ENCODE measurements at regions not wholly inside any gene's neighbourhood (a gene's known extent, or its start where the extent isn't known, plus 50 kb on each side); places are given as distances from the start of the nearest gene placed in this dataset.

GRCh38 chr3:120506828-120507774 is 56.3 kb upstream of the FSTL1 start:
- peaks cover 17% of the 10 kb centered on the region for H3K4me1 ChIP-seq (ENCODE audit: control insufficient read depth, extremely low read depth, insufficient read depth, low read length)
- DNase-seq (ENCODE audit: low read depth, low spot score) (peak; percentile 74), FAIRE-seq (peak; percentile 59)
- peak overlapping the region; percentile 74 for H3K4me2 ChIP-seq (ENCODE audit: insufficient read depth, low read length)
- no peak overlapping the region for H3K9ac ChIP-seq (replicated peaks; ENCODE audit: extremely low read depth, insufficient read depth, low read length)
- peak; percentile 60 for TF ChIP-seq FOS (IDR thresholded peaks at IDR 0.05; ENCODE audit: borderline replicate concordance, insufficient read depth, low read length)
- peak; percentile 71 to 74 for TF ChIP-seq CTCF (IDR thresholded peaks at IDR 0.05; ENCODE audit: extremely low read depth in 1 of 2, insufficient read depth in 1 of 2, low read depth in 1 of 2, low read length in 2 of 2)
- no peak for TF ChIP-seq POLR2AphosphoS5 (IDR thresholded peaks at IDR 0.05; ENCODE audit: insufficient read depth, low read depth, low read length)
- no peak for TF ChIP-seq MYC (IDR thresholded peaks at IDR 0.05; ENCODE audit: low read depth, low read length)
- peak; percentile 19 for TF ChIP-seq GATA2 (IDR thresholded peaks at IDR 0.05; ENCODE audit: insufficient read depth, insufficient read length, low read depth, low read length)
- CTCF ChIA-PET: interaction anchor here (0.9 to 1.6 kb wide), 18 partner anchors 9 to 256 kb away, joined by 3 to 40 read pairs (median 6); partner anchors contain the start of gene FSTL1
- H3K9me3 ChIP-seq (replicated peaks; ENCODE audit: control insufficient read depth, insufficient read depth, low read length): no peaks in the 10 kb centered on the region
- no peaks in the 10 kb centered on the region for H4K20me1 ChIP-seq (replicated peaks; ENCODE audit: control insufficient read depth, extremely low read depth, insufficient read depth, low read length)
- dilution Hi-C loops (cut with MboI; ENCODE audit: extremely low pct_ligation_motif_present, low sequenced_read_pairs) (no loop called here), intact Hi-C loops (cut with micrococcal nuclease) (loop anchor here (1.0 to 2.0 kb wide), 8 partner anchors 52 to 286 kb away; partner anchors contain the start of gene LRRC58)
- H2AFZ ChIP-seq (ENCODE audit: low read depth, low read length): peak overlapping the region; percentile 84
- no peaks in the 10 kb centered on the region for H3K27me3 ChIP-seq (ENCODE audit: control insufficient read depth in 2 of 2, insufficient read depth in 2 of 2, low read length in 2 of 2)
- no peak overlapping the region for H3K4me3 ChIP-seq (replicated peaks in 1 of 3; ENCODE audit: insufficient read depth in 1 of 3, low read depth in 1 of 3, low read length in 3 of 3)
- TSS peak; percentile 65 for BruUV-seq (replicated peaks)
- no peaks in the 10 kb centered on the region for H3K36me3 ChIP-seq (ENCODE audit: control insufficient read depth in 2 of 2, extremely low read depth in 1 of 2, insufficient read depth in 2 of 2, low read length in 2 of 2)
- H3K79me2 ChIP-seq (ENCODE audit: control insufficient read depth, insufficient read depth, low read length): no peaks in the 10 kb centered on the region
- H3K27ac ChIP-seq (ENCODE audit: insufficient read depth, low read depth, low read length): peak overlapping the region; percentile 15
- H3K9me1 ChIP-seq (replicated peaks; ENCODE audit: control insufficient read depth, extremely low read depth, insufficient read depth, low read length): no peaks in the 10 kb centered on the region
- POLR2A ChIA-PET: no interaction called here
